WTC11 (cell line): ENCODE measurements at regions not wholly inside any gene's neighbourhood (a gene's known extent, or its start where the extent isn't known, plus 50 kb on each side); places are given as distances from the start of the nearest gene placed in this dataset.

Source experiments
- ATAC-seq: fragments of 200-7000 bp; cut with Tn5 transposase; 2 replicates; pipeline ENCODE4 v1.10.0; 2021; ENCODE audit warnings: mild to moderate bottlenecking, moderate library complexity
- CTCF ChIA-PET: fragments of 300-600 bp; sonication (Branson Sonifier 250); formaldehyde crosslinking; loops from one replicate; lab custom pipeline; 2021; ENCODE audit warnings: antibody characterized with exemption; lab: Charles Lee
- POLR2A ChIA-PET: fragments of 350-600 bp; sonication (Branson Sonifier 250); formaldehyde crosslinking; loops from one replicate; lab custom pipeline; 2021; ENCODE audit warnings: antibody characterized with exemption; lab: Charles Lee
- DNase-seq: peaks from one replicate; pipeline ENCODE4 v3.0.0; 2021; ENCODE audit warnings: low spot score
- H3K27ac Mint-ChIP-seq: 2 replicates; pipeline ENCODE4 v1.8.0; 2021; ENCODE audit warnings: mixed read lengths
- H3K27me3 Mint-ChIP-seq: 2 replicates; pipeline ENCODE4 v1.8.0; 2021; ENCODE audit warnings: low read depth, mild to moderate bottlenecking, moderate library complexity, mixed read lengths
- H3K36me3 Mint-ChIP-seq: 2 replicates; pipeline ENCODE4 v1.8.0; 2021; ENCODE audit warnings: mixed read lengths
- H3K4me1 Mint-ChIP-seq: 2 replicates; pipeline ENCODE4 v1.8.0; 2022; ENCODE audit warnings: mixed read lengths
- H3K4me3 Mint-ChIP-seq: 2 replicates; pipeline ENCODE4 v1.8.0; 2021; ENCODE audit warnings: mild to moderate bottlenecking, moderate library complexity, mixed read lengths
- H3K9me3 Mint-ChIP-seq: 2 replicates; pipeline ENCODE4 v1.8.0; 2021; ENCODE audit warnings: mixed read lengths
- ELF4 ChIP-seq: sonication (generic); formaldehyde crosslinking; IDR thresholded peaks from 2 replicates; pipeline ENCODE4 v1.8.1; 2022; ENCODE audit warnings: low read depth, mild to moderate bottlenecking, moderate library complexity, missing genetic modification reagents
- GABPB1 ChIP-seq: sonication (generic); formaldehyde crosslinking; IDR thresholded peaks from 2 replicates; pipeline ENCODE4 v1.8.1; 2023; ENCODE audit warnings: mild to moderate bottlenecking, missing genetic modification reagents
- IRF2 ChIP-seq: sonication (generic); formaldehyde crosslinking; IDR thresholded peaks from 2 replicates; pipeline ENCODE4 v1.8.0; 2022; ENCODE audit warnings: low read depth, missing genetic modification reagents, borderline replicate concordance
- JUN ChIP-seq: sonication (generic); formaldehyde crosslinking; IDR thresholded peaks from 2 replicates; pipeline ENCODE4 v1.8.0; 2023; ENCODE audit warnings: mild to moderate bottlenecking, missing genetic modification reagents
- NFE2L1 ChIP-seq: sonication (generic); formaldehyde crosslinking; IDR thresholded peaks from 2 replicates; pipeline ENCODE4 v1.8.1; 2023; ENCODE audit warnings: missing genetic modification reagents
- NFYB ChIP-seq: sonication (generic); formaldehyde crosslinking; conservative IDR thresholded peaks from 2 replicates; pipeline ENCODE4 v1.8.0; 2022; ENCODE audit warnings: low read depth, missing genetic modification reagents
- NR1H2 ChIP-seq: sonication (generic); formaldehyde crosslinking; IDR thresholded peaks from 2 replicates; pipeline ENCODE4 v1.9.0; 2021; ENCODE audit warnings: mild to moderate bottlenecking, moderate library complexity, missing genetic modification reagents
- TEAD4 ChIP-seq: sonication (generic); formaldehyde crosslinking; IDR thresholded peaks from 2 replicates; pipeline ENCODE4 v1.8.0; 2022; ENCODE audit warnings: mild to moderate bottlenecking, missing genetic modification reagents
- TP53 ChIP-seq: sonication (generic); formaldehyde crosslinking; IDR thresholded peaks from 2 replicates; pipeline ENCODE4 v1.8.1; 2023; ENCODE audit warnings: mild to moderate bottlenecking, missing genetic modification reagents
- ZNF232 ChIP-seq: sonication (generic); formaldehyde crosslinking; IDR thresholded peaks from 2 replicates; pipeline ENCODE4 v1.8.0; 2022; ENCODE audit warnings: mild to moderate bottlenecking, missing genetic modification reagents
- ZNF396 ChIP-seq: fragments of 250-450 bp; sonication (Bioruptor Pico); IDR thresholded peaks from 2 replicates; pipeline ENCODE4 v1.8.0; 2021; ENCODE audit warnings: mild to moderate bottlenecking, moderate library complexity, borderline replicate concordance
- ZNF423 ChIP-seq: fragments of 250-450 bp; sonication (Bioruptor Pico); IDR thresholded peaks from 2 replicates; pipeline ENCODE4 v2.1.2; 2022; ENCODE audit warnings: mild to moderate bottlenecking, moderate library complexity
- TF ChIP-seq, protein P1 (sequence below): sonication (generic); formaldehyde crosslinking; IDR thresholded peaks from 2 replicates; pipeline ENCODE4 v1.8.1; 2023; ENCODE audit warnings: mild to moderate bottlenecking, moderate library complexity, missing genetic modification reagents
- TF ChIP-seq, protein P2 (sequence below): sonication (generic); formaldehyde crosslinking; IDR thresholded peaks from 2 replicates; pipeline ENCODE4 v1.8.0; 2022; ENCODE audit warnings: mild to moderate bottlenecking, missing genetic modification reagents
- TF ChIP-seq, protein P3 (sequence below): sonication (generic); formaldehyde crosslinking; IDR thresholded peaks from 2 replicates; pipeline ENCODE4 v1.8.1; 2023; ENCODE audit warnings: mild to moderate bottlenecking, missing genetic modification reagents
- TF ChIP-seq, protein P4 (sequence below): sonication (generic); formaldehyde crosslinking; IDR thresholded peaks from 2 replicates; pipeline ENCODE4 v1.8.0; 2023; ENCODE audit warnings: missing genetic modification reagents
- TF ChIP-seq, protein P5 (sequence below): fragments of 250-450 bp; sonication (Bioruptor Pico); IDR thresholded peaks from 2 replicates; pipeline ENCODE4 v1.9.0; 2021; ENCODE audit warnings: moderate library complexity, mild to moderate bottlenecking, inconsistent platforms, borderline replicate concordance
- TF ChIP-seq, protein P6 (sequence below): sonication (generic); formaldehyde crosslinking; IDR thresholded peaks from 2 replicates; pipeline ENCODE4 v1.8.1; 2023; ENCODE audit warnings: mild to moderate bottlenecking, missing genetic modification reagents, moderate library complexity
- TF ChIP-seq, protein P7 (sequence below): sonication (generic); formaldehyde crosslinking; IDR thresholded peaks from 2 replicates; pipeline ENCODE4 v1.8.1; 2023; ENCODE audit warnings: mild to moderate bottlenecking, missing genetic modification reagents, borderline replicate concordance

DNA sequence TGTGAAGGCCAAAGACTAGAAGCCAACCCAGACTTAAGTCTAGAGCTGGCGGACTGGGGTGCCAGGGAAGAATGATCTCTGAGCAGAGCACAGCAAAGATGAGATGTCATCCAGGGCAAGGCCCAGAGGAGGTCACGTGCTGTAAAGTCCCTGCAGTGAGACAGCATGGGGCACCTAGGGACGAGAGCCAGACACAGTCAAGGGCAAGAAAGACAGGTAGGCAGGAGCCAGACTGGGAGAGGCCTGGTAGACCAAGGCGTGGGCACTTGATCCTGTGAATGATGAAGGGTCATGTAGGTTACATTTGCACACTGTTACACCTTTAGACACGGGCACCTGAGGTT is 379.7 kb upstream of the PROK2 start (continued):
- TF ChIP-seq, protein P1, sequence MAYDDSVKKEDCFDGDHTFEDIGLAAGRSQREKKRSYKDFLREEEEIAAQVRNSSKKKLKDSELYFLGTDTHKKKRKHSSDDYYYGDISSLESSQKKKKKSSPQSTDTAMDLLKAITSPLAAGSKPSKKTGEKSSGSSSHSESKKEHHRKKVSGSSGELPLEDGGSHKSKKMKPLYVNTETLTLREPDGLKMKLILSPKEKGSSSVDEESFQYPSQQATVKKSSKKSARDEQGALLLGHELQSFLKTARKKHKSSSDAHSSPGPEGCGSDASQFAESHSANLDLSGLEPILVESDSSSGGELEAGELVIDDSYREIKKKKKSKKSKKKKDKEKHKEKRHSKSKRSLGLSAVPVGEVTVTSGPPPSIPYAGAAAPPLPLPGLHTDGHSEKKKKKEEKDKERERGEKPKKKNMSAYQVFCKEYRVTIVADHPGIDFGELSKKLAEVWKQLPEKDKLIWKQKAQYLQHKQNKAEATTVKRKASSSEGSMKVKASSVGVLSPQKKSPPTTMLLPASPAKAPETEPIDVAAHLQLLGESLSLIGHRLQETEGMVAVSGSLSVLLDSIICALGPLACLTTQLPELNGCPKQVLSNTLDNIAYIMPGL (CRISPR knock-in tag) = no peak

DNA sequence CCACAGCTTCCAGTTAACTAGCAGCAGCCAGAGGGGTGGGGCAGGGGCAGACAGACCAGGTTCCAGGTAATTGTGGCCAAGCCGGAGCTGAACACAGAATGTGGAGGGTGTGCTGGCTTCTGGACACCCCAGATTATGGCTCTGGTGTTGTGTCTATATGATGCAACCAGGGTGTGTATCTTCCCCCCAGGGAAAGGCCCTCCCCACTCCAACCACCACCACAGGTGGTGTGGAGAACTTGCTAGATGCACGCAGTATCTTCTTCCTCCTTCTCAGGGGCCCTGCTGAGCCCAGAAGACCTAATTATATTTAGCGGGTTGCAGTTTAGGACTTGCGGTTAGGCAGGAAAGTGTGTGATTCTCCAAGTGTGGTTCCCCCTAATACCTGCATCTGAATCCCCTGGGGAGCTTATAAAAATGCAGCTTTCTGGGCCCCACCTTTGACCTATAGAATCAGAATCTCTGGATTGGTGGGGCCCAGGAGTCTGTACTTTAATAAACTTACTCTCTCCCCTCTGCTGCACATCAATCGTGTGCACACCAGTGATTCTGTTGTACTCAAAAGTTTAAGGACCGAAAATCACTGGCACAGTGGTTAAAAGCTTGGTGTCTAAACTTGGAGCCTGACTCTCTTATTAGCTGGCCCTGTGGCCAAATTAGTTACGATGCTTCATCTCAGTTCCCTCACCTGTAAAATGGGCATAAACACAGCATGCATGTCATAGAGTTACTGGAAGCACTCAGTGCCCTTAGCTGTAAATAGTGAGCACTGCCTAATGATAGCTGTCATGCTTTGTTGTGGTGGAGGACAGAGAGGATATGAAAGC is 379.1 kb upstream of the PROK2 start:
- ChIA-PET POLR2A (no interaction called here), CTCF (no interaction called here)
- H3K4me3 Mint-ChIP-seq = no peak overlapping the region
- H3K27ac Mint-ChIP-seq = no peak overlapping the region
- peaks cover 4% of the 10 kb centered on the region for H3K9me3 Mint-ChIP-seq
- peaks cover 17% of the 10 kb centered on the region for H3K4me1 Mint-ChIP-seq
- DNase-seq (no peak), ATAC-seq (no peak)
- TF ChIP-seq, protein P2, sequence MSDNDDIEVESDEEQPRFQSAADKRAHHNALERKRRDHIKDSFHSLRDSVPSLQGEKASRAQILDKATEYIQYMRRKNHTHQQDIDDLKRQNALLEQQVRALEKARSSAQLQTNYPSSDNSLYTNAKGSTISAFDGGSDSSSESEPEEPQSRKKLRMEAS (CRISPR knock-in tag) = no peak
- TF ChIP-seq GABPB1 (CRISPR knock-in tag) = no peak
- TF ChIP-seq IRF2 (CRISPR knock-in tag) = no peak
- no peak for TF ChIP-seq ZNF232 (CRISPR knock-in tag)
- TF ChIP-seq, protein P3, sequence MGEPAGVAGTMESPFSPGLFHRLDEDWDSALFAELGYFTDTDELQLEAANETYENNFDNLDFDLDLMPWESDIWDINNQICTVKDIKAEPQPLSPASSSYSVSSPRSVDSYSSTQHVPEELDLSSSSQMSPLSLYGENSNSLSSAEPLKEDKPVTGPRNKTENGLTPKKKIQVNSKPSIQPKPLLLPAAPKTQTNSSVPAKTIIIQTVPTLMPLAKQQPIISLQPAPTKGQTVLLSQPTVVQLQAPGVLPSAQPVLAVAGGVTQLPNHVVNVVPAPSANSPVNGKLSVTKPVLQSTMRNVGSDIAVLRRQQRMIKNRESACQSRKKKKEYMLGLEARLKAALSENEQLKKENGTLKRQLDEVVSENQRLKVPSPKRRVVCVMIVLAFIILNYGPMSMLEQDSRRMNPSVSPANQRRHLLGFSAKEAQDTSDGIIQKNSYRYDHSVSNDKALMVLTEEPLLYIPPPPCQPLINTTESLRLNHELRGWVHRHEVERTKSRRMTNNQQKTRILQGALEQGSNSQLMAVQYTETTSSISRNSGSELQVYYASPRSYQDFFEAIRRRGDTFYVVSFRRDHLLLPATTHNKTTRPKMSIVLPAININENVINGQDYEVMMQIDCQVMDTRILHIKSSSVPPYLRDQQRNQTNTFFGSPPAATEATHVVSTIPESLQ (CRISPR knock-in tag) = no peak
- no peak for TF ChIP-seq ELF4 (CRISPR knock-in tag)
- TF ChIP-seq NFYB = no peak
- TF ChIP-seq, protein P4, sequence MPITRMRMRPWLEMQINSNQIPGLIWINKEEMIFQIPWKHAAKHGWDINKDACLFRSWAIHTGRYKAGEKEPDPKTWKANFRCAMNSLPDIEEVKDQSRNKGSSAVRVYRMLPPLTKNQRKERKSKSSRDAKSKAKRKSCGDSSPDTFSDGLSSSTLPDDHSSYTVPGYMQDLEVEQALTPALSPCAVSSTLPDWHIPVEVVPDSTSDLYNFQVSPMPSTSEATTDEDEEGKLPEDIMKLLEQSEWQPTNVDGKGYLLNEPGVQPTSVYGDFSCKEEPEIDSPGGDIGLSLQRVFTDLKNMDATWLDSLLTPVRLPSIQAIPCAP (CRISPR knock-in tag) = no peak
- TF ChIP-seq, protein P5, sequence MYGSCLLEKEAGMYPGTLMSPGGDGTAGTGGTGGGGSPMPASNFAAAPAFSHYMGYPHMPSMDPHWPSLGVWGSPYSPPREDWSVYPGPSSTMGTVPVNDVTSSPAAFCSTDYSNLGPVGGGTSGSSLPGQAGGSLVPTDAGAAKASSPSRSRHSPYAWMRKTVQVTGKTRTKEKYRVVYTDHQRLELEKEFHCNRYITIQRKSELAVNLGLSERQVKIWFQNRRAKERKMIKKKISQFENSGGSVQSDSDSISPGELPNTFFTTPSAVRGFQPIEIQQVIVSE (CRISPR knock-in tag) = no peak
- no peak for TF ChIP-seq TEAD4 (CRISPR knock-in tag)
- no peaks in the 10 kb centered on the region for H3K27me3 Mint-ChIP-seq
- no peaks in the 10 kb centered on the region for H3K36me3 Mint-ChIP-seq

DNA sequence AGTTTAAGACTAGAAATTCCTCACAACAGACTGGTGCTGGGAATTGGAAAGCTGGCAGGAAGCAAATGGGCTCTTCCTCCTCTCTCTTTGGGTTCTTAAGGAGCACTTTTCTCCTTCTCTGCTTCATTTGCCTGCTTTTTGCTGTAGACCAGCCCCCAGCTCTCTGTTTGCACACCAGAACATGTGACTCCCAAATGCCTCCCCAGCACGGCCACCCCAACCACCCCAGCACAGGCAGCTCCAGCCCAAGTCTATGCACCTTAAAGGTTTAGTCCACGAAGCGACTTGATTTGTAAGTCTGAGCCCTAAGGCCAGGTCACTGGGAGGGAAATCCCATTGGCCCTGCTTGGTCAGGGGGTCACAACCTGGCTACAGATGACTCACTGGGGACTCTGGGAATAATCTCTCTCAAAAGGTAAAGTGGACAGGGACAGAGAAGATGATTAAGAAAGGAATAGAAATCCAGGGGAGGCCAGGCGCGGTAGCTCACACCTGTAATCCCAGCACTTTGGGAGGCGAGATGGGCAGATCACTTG is 377.8 kb upstream of the PROK2 start:
- peaks cover 4% of the 10 kb centered on the region for H3K9me3 Mint-ChIP-seq
- no peak for ATAC-seq
- CTCF ChIA-PET = interaction anchor here (0.8 kb wide), 1 partner anchor 287 kb away, joined by 3 read pairs; no protein-coding TSS in a partner anchor
- DNase-seq = no peak
- no peak overlapping the region for H3K4me3 Mint-ChIP-seq
- TF ChIP-seq TP53 (CRISPR knock-in tag) = no peak
- no peak for TF ChIP-seq JUN (CRISPR knock-in tag)
- TF ChIP-seq NFE2L1 (CRISPR knock-in tag) = no peak
- TF ChIP-seq, protein P6, sequence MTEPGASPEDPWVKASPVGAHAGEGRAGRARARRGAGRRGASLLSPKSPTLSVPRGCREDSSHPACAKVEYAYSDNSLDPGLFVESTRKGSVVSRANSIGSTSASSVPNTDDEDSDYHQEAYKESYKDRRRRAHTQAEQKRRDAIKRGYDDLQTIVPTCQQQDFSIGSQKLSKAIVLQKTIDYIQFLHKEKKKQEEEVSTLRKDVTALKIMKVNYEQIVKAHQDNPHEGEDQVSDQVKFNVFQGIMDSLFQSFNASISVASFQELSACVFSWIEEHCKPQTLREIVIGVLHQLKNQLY (CRISPR knock-in tag) = no peak
- TF ChIP-seq NR1H2 (CRISPR knock-in tag) = no peak
- no peak for TF ChIP-seq ZNF423 (CRISPR knock-in tag)
- TF ChIP-seq ZNF396 = no peak
- no peak for TF ChIP-seq IRF2 (CRISPR knock-in tag)
- TF ChIP-seq, protein P7, sequence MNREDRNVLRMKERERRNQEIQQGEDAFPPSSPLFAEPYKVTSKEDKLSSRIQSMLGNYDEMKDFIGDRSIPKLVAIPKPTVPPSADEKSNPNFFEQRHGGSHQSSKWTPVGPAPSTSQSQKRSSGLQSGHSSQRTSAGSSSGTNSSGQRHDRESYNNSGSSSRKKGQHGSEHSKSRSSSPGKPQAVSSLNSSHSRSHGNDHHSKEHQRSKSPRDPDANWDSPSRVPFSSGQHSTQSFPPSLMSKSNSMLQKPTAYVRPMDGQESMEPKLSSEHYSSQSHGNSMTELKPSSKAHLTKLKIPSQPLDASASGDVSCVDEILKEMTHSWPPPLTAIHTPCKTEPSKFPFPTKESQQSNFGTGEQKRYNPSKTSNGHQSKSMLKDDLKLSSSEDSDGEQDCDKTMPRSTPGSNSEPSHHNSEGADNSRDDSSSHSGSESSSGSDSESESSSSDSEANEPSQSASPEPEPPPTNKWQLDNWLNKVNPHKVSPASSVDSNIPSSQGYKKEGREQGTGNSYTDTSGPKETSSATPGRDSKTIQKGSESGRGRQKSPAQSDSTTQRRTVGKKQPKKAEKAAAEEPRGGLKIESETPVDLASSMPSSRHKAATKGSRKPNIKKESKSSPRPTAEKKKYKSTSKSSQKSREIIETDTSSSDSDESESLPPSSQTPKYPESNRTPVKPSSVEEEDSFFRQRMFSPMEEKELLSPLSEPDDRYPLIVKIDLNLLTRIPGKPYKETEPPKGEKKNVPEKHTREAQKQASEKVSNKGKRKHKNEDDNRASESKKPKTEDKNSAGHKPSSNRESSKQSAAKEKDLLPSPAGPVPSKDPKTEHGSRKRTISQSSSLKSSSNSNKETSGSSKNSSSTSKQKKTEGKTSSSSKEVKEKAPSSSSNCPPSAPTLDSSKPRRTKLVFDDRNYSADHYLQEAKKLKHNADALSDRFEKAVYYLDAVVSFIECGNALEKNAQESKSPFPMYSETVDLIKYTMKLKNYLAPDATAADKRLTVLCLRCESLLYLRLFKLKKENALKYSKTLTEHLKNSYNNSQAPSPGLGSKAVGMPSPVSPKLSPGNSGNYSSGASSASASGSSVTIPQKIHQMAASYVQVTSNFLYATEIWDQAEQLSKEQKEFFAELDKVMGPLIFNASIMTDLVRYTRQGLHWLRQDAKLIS (CRISPR knock-in tag) = no peak
- POLR2A ChIA-PET = no interaction called here
- H3K36me3 Mint-ChIP-seq = no peaks in the 10 kb centered on the region
- H3K27ac Mint-ChIP-seq = no peak overlapping the region; the same call in 1 of the 2 replicates
- H3K27me3 Mint-ChIP-seq = no peaks in the 10 kb centered on the region
- peaks cover 20% of the 10 kb centered on the region for H3K4me1 Mint-ChIP-seq
